ENCODE measurements at regions not wholly inside any gene's neighbourhood (a gene's known extent, or its start where the extent isn't known, plus 50 kb on each side); places are given as distances from the start of the nearest gene placed in this dataset.

DNA sequence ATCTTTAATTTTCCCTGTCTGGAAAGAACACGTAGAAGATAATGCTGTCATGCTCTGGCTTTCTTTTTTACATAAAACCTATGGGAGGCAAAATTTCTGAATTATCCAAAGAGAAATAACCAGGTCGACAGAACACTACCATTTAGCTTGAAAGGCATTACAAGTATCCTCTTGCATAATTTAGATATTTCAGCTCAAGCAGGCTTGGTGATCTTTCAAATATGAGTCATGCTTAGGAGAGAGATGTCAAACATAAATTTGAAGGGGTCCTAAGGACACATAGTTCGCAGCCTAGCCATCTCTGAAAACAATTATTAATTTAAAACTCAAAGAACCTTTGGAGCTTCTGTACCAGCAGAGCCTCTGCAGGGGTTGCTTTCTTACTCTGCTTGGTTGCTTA is 100.9 kb downstream of the FAS start:
- TF ChIP-seq, protein P1, sequence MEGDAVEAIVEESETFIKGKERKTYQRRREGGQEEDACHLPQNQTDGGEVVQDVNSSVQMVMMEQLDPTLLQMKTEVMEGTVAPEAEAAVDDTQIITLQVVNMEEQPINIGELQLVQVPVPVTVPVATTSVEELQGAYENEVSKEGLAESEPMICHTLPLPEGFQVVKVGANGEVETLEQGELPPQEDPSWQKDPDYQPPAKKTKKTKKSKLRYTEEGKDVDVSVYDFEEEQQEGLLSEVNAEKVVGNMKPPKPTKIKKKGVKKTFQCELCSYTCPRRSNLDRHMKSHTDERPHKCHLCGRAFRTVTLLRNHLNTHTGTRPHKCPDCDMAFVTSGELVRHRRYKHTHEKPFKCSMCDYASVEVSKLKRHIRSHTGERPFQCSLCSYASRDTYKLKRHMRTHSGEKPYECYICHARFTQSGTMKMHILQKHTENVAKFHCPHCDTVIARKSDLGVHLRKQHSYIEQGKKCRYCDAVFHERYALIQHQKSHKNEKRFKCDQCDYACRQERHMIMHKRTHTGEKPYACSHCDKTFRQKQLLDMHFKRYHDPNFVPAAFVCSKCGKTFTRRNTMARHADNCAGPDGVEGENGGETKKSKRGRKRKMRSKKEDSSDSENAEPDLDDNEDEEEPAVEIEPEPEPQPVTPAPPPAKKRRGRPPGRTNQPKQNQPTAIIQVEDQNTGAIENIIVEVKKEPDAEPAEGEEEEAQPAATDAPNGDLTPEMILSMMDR (IDR thresholded peaks at IDR 0.05; ENCODE audit: borderline replicate concordance, control extremely low read depth, extremely low read depth, insufficient read depth, missing control alignments), result no peak
- in situ Hi-C loops (cut with MboI; ENCODE audit: low sequenced_read_pairs, unreplicated experiment), result no loop called here
- DNase-seq (ENCODE audit: low spot score), result no peak

- no peak for DNase-seq (ENCODE audit: low spot score)
- TF ChIP-seq, protein P1 (IDR thresholded peaks at IDR 0.05; ENCODE audit: borderline replicate concordance, control extremely low read depth, extremely low read depth, insufficient read depth, missing control alignments), result no peak
- in situ Hi-C loops (cut with MboI; ENCODE audit: low sequenced_read_pairs, unreplicated experiment), result no loop called here
These were observed 100.3 kb downstream of the FAS start for GRCh38 chr10:89090756-89091445.

DNA sequence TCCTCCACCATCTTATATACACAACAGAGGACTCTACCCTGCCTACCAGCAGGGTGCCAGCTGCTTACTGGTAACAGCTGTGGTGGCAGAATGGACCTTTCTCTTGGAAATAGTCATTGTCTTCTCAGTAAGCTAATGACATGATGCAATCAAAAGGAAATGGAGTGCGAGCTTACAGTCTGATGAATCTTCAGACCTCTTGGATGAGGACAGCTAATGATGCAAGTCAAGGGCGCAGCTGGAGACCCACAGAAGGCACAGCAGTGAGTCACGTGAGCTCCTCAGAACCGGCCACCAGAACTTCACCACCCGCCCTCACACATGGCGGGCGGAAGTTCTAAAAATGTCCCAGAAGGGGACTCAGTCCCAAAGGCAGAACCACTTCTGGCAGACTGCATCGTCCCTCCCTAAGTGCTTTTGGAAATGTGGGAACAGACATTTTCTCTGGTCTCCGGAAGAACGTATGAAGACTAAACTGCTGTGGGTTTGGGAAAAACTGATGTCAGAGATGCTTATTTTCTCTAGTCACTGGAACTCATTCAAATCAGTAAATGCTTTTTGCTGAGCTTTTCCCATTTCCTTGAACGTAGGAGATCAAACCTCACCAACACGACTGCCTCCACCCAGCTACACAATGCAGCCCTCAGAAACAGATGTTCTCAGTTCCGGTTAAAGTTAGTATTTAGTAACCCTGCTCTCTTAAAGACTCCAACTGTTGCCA is 96.4 kb downstream of the FAS start:
- DNase-seq (ENCODE audit: low spot score), result no peak
- TF ChIP-seq, protein P1 (IDR thresholded peaks at IDR 0.05; ENCODE audit: borderline replicate concordance, control extremely low read depth, extremely low read depth, insufficient read depth, missing control alignments), result no peak
- in situ Hi-C loops (cut with MboI; ENCODE audit: low sequenced_read_pairs, unreplicated experiment), result no loop called here

GRCh38 chr10:89085153-89085552 is 94.6 kb downstream of the FAS start:
- no peak for DNase-seq (ENCODE audit: low spot score)
- in situ Hi-C loops (cut with MboI; ENCODE audit: low sequenced_read_pairs, unreplicated experiment), result no loop called here
- TF ChIP-seq, protein P1 (IDR thresholded peaks at IDR 0.05; ENCODE audit: borderline replicate concordance, control extremely low read depth, extremely low read depth, insufficient read depth, missing control alignments), result no peak

DNA sequence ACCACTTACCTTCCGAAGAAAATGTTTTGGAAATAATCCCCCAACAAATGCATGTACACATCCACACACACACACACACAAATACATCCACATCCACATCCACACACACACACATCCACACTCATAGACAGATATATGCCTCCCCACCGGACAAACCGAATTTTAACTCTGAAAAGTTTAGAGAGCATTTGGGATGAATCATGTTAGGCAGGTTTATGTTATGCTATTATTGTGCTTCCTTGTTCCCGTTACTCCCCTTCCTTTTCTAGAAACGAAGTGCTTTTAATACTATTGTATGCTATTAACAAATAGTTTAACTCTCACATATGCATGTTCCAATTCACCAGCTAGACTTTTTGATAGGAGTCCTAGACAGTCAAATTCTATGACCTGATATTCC is 91.5 kb downstream of the FAS start:
- in situ Hi-C loops (cut with MboI; ENCODE audit: low sequenced_read_pairs, unreplicated experiment), result no loop called here
- TF ChIP-seq, protein P1 (IDR thresholded peaks at IDR 0.05; ENCODE audit: borderline replicate concordance, control extremely low read depth, extremely low read depth, insufficient read depth, missing control alignments), result no peak
- DNase-seq (ENCODE audit: low spot score), result no peak

- TF ChIP-seq, protein P1 (IDR thresholded peaks at IDR 0.05; ENCODE audit: borderline replicate concordance, control extremely low read depth, extremely low read depth, insufficient read depth, missing control alignments), result no peak
- no peak for DNase-seq (ENCODE audit: low spot score)
- in situ Hi-C loops (cut with MboI; ENCODE audit: low sequenced_read_pairs, unreplicated experiment), result no loop called here
These were observed 90.1 kb downstream of the FAS start for GRCh38 chr10:89080660-89081059.

Measured in GM13976 (cell line).